ENCODE measurements at regions not wholly inside any gene's neighbourhood (a gene's known extent, or its start where the extent isn't known, plus 50 kb on each side); places are given as distances from the start of the nearest gene placed in this dataset.

DNA sequence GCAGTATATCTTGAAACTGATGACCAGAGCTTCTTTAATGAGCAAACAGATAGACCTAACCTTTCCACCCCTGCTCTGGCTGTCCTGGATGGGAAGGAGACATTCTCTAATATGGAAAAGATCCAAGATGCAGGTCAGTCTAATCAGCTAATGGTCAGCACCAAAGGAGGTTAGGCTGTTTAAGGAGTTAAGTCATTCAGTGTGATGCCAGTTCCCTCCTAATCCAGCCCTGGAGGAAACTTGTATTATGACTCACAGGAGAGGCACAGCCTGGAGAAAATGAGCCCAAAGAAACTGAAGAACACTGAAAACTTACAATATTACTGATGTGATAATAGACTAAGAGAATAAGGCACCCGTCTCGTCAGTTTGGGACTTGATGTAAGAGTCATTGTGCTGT, 323.0 kb downstream of the HNRNPD start:
- Histone ChIP-seq H3K27me3 (ENCODE audit: control insufficient read depth, insufficient read depth, low read length) (no peaks in the 10 kb centered on the region; the same call in 1 of the 2 replicates), H3K4me1 (ENCODE audit: control insufficient read depth, insufficient read depth, low read length) (no peaks in the 10 kb centered on the region), H3K9me3 (ENCODE audit: control insufficient read depth, insufficient read depth, low read depth, low read length) (no peaks in the 10 kb centered on the region), H3K27ac (ENCODE audit: low read length) (no peak overlapping the region), H3K36me3 (ENCODE audit: control insufficient read depth, insufficient read depth, low read length) (no peaks in the 10 kb centered on the region), H3K4me3 (ENCODE audit: low read depth in 2 of 2, low read length in 2 of 2) (no peak overlapping the region)
- DNase-seq (ENCODE audit: low read depth, low spot score) = no peak
- POLR2A ChIA-PET = no interaction called here
- no peak for ATAC-seq
- TF ChIP-seq POLR2AphosphoS5 (IDR thresholded peaks at IDR 0.05; ENCODE audit: low read depth, low read length) = no peak
- TF ChIP-seq, protein P1, sequence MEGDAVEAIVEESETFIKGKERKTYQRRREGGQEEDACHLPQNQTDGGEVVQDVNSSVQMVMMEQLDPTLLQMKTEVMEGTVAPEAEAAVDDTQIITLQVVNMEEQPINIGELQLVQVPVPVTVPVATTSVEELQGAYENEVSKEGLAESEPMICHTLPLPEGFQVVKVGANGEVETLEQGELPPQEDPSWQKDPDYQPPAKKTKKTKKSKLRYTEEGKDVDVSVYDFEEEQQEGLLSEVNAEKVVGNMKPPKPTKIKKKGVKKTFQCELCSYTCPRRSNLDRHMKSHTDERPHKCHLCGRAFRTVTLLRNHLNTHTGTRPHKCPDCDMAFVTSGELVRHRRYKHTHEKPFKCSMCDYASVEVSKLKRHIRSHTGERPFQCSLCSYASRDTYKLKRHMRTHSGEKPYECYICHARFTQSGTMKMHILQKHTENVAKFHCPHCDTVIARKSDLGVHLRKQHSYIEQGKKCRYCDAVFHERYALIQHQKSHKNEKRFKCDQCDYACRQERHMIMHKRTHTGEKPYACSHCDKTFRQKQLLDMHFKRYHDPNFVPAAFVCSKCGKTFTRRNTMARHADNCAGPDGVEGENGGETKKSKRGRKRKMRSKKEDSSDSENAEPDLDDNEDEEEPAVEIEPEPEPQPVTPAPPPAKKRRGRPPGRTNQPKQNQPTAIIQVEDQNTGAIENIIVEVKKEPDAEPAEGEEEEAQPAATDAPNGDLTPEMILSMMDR (IDR thresholded peaks at IDR 0.05) = no peak
- TF ChIP-seq, protein P2, sequence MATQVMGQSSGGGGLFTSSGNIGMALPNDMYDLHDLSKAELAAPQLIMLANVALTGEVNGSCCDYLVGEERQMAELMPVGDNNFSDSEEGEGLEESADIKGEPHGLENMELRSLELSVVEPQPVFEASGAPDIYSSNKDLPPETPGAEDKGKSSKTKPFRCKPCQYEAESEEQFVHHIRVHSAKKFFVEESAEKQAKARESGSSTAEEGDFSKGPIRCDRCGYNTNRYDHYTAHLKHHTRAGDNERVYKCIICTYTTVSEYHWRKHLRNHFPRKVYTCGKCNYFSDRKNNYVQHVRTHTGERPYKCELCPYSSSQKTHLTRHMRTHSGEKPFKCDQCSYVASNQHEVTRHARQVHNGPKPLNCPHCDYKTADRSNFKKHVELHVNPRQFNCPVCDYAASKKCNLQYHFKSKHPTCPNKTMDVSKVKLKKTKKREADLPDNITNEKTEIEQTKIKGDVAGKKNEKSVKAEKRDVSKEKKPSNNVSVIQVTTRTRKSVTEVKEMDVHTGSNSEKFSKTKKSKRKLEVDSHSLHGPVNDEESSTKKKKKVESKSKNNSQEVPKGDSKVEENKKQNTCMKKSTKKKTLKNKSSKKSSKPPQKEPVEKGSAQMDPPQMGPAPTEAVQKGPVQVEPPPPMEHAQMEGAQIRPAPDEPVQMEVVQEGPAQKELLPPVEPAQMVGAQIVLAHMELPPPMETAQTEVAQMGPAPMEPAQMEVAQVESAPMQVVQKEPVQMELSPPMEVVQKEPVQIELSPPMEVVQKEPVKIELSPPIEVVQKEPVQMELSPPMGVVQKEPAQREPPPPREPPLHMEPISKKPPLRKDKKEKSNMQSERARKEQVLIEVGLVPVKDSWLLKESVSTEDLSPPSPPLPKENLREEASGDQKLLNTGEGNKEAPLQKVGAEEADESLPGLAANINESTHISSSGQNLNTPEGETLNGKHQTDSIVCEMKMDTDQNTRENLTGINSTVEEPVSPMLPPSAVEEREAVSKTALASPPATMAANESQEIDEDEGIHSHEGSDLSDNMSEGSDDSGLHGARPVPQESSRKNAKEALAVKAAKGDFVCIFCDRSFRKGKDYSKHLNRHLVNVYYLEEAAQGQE (IDR thresholded peaks at IDR 0.05; ENCODE audit: insufficient read depth in 1 of 2, low read depth in 2 of 2, low read length in 1 of 2) = no peak
- no peak for TF ChIP-seq TCF7L2 (IDR thresholded peaks at IDR 0.05; ENCODE audit: low read depth, low read length)
- TF ChIP-seq SIN3A (IDR thresholded peaks at IDR 0.05; ENCODE audit: borderline replicate concordance, insufficient read depth, low read depth, low read length) = no peak
- in situ Hi-C loops (cut with HindIII; ENCODE audit: low pct_unique_long_range_greater_than_20kb, low sequenced_read_pairs) = no loop called here
- BruUV-seq (replicated peaks) = no TSS peak
- CTCF ChIA-PET = no interaction called here
- intact Hi-C loops (cut with micrococcal nuclease; ENCODE audit: unreplicated experiment) = no loop called here

DNA sequence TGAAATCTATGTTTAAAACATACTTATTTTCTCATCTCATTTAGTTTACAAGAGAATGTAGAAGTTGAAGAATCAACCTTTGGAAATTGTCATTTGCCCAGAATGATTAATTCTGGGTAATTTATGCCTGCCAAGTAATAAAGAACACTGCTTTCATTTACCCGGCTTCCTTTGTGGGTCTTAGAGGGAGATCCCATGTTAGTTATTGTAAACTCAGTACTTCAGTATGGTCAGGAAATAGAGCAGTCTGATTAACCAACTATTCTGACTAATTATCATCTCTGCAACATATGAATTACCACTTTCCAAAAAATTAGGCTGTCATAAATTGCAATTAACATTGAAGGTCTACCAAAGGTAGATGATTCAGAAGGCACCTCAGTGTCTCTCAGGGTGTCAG, 324.5 kb downstream of the HNRNPD start:
- no peak for DNase-seq (ENCODE audit: low read depth, low spot score)
- Histone ChIP-seq H3K27ac (ENCODE audit: low read length) (no peak overlapping the region), H3K27me3 (ENCODE audit: control insufficient read depth, insufficient read depth, low read length) (peaks cover 7% of the 10 kb centered on the region), H3K4me1 (ENCODE audit: control insufficient read depth, insufficient read depth, low read length) (no peaks in the 10 kb centered on the region), H3K4me3 (ENCODE audit: low read depth in 2 of 2, low read length in 2 of 2) (no peak overlapping the region), H3K9me3 (ENCODE audit: control insufficient read depth, insufficient read depth, low read depth, low read length) (no peaks in the 10 kb centered on the region), H3K36me3 (ENCODE audit: control insufficient read depth, insufficient read depth, low read length) (no peaks in the 10 kb centered on the region)
- POLR2A ChIA-PET = no interaction called here
- in situ Hi-C loops (cut with HindIII; ENCODE audit: low pct_unique_long_range_greater_than_20kb, low sequenced_read_pairs) = no loop called here
- TF ChIP-seq, protein P2 (IDR thresholded peaks at IDR 0.05; ENCODE audit: insufficient read depth in 1 of 2, low read depth in 2 of 2, low read length in 1 of 2) = no peak
- TF ChIP-seq SIN3A (IDR thresholded peaks at IDR 0.05; ENCODE audit: borderline replicate concordance, insufficient read depth, low read depth, low read length) (no peak), TCF7L2 (IDR thresholded peaks at IDR 0.05; ENCODE audit: low read depth, low read length) (no peak), POLR2AphosphoS5 (IDR thresholded peaks at IDR 0.05; ENCODE audit: low read depth, low read length) (no peak)
- TF ChIP-seq, protein P1 (IDR thresholded peaks at IDR 0.05) = no peak
- intact Hi-C loops (cut with micrococcal nuclease; ENCODE audit: unreplicated experiment) = no loop called here
- no peak for ATAC-seq
- CTCF ChIA-PET = no interaction called here
- BruUV-seq (replicated peaks) = no TSS peak

All from Panc1 (cell line).